ENCODE measurements at regions not wholly inside any gene's neighbourhood (a gene's known extent, or its start where the extent isn't known, plus 50 kb on each side); places are given as distances from the start of the nearest gene placed in this dataset.

- TF ChIP-seq CTCF (conservative IDR thresholded peaks at IDR 0.05; ENCODE audit: low read length), result no peak
- no peak for TF ChIP-seq EZH2phosphoT487 (IDR thresholded peaks at IDR 0.05; ENCODE audit: borderline replicate concordance)
Observed at GRCh38 chr10:3419719-3420495, 247.3 kb upstream of the PITRM1 start.
